ENCODE measurements at regions not wholly inside any gene's neighbourhood (a gene's known extent, or its start where the extent isn't known, plus 50 kb on each side); places are given as distances from the start of the nearest gene placed in this dataset.

DNA sequence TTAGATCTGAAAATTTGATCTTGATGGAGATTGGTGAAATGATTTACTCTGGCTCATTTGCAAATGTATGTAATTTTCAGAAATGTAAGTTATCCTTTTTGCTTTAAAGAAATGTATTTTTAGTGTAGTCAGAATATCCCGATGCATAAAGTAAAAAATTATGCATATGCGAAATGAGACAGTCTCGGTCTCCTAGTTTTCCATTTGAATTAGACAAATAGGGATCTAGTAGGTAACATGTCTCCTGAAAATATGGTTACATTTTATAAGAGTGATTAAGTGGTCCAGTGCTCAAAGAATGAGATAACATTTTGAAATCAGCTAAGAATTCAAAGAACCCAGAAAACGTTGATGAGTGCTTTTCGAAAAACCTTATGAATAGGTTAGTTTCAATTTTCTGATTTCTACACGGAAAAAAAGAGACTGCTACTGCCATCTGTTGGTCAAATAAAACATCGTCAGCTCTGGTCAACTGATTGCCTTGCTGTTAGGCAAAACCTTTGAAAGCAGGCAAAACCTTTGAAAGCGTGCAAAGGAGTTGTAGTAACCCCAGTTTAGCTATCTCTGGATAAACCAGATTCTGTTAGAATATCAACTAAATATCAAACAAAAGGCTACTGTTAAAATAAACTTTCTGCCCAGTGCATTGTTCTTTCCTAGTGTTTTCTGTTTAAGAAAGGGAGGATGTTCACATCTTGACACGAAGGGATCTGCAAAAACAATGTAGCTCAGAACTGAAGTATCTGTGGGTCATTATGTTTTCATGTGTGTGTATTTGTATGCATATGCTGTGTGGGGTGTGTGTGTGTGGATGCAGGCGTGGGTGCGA lies 59.3 kb upstream of the CHMP2B start:
- Histone ChIP-seq H3K9me3 (ENCODE audit: control insufficient read depth, insufficient read depth, low read depth, low read length) (no peaks in the 10 kb centered on the region), H3K36me3 (ENCODE audit: control insufficient read depth in 2 of 2, insufficient read depth in 1 of 2, low read length in 2 of 2) (no peaks in the 10 kb centered on the region), H3K4me3 (ENCODE audit: low read depth, low read length) (no peak overlapping the region), H3K27ac (ENCODE audit: extremely low read depth, low read depth, low read length) (no peak overlapping the region), H3K4me1 (ENCODE audit: control insufficient read depth, insufficient read depth, low read length) (no peaks in the 10 kb centered on the region)
- TF ChIP-seq ZNF660 (tag by site-specific recombination; IDR thresholded peaks at IDR 0.05) (peak; percentile 89), ZNF335 (tag by site-specific recombination; conservative IDR thresholded peaks at IDR 0.05) (0 out of 2 replicates have a peak, but pooled peaks have one; percentile 38), ZNF629 (tag by site-specific recombination; IDR thresholded peaks at IDR 0.05) (no peak), ZNF324 (tag by site-specific recombination; IDR thresholded peaks at IDR 0.05) (no peak), TSHZ1 (tag by site-specific recombination; IDR thresholded peaks at IDR 0.05; ENCODE audit: borderline replicate concordance) (no peak), ZNF184 (tag by site-specific recombination; IDR thresholded peaks at IDR 0.05) (no peak), ZNF654 (tag by site-specific recombination; IDR thresholded peaks at IDR 0.05; ENCODE audit: low read depth) (peak; percentile 61), ZNF521 (tag by site-specific recombination; IDR thresholded peaks at IDR 0.05) (no peak), ZNF292 (tag by site-specific recombination; IDR thresholded peaks at IDR 0.05; ENCODE audit: borderline replicate concordance, low read depth) (no peak), ZFP41 (tag by site-specific recombination; IDR thresholded peaks at IDR 0.05; ENCODE audit: borderline replicate concordance) (no peak), TRIM28 (IDR thresholded peaks at IDR 0.05; ENCODE audit: borderline replicate concordance, low read length) (no peak)
- TF ChIP-seq, protein P1, sequence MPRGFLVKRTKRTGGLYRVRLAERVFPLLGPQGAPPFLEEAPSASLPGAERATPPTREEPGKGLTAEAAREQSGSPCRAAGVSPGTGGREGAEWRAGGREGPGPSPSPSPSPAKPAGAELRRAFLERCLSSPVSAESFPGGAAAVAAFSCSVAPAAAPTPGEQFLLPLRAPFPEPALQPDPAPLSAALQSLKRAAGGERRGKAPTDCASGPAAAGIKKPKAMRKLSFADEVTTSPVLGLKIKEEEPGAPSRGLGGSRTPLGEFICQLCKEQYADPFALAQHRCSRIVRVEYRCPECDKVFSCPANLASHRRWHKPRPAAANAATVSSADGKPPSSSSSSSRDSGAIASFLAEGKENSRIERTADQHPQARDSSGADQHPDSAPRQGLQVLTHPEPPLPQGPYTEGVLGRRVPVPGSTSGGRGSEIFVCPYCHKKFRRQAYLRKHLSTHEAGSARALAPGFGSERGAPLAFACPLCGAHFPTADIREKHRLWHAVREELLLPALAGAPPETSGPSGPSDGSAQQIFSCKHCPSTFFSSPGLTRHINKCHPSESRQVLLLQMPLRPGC (tag by site-specific recombination; IDR thresholded peaks at IDR 0.05) = no peak
- POLR2A ChIA-PET = interaction anchor here (0.5 kb wide), 1 partner anchor 10 kb away, joined by 4 read pairs; no protein-coding TSS in a partner anchor
- CTCF ChIA-PET = interaction anchor here (0.6 to 1.7 kb wide), 16 partner anchors 8 to 837 kb away, joined by 3 to 7 read pairs (median 3); no protein-coding TSS in a partner anchor

DNA sequence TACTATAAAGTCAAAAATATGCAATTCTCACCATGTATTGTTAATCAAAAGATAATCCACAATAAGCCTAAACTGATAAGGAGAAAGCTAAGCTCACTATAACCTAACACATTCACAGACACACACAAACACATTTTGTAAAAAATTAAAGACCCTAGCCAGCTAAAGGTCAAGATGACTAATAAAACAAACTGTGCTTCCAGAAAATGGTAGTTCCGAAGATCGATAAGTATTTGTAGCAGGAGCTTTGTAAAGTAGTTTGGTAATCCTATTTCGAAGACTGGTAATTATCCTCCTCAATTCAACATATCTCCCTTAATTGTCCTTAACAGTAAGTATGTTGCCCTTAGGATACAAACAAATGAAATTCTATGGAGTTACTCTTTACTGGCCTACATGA lies 62.9 kb upstream of the CHMP2B start:
- TF ChIP-seq ZNF2 (tag by site-specific recombination; IDR thresholded peaks at IDR 0.05) = no peak
- no peak for TF ChIP-seq ZNF501 (tag by site-specific recombination; IDR thresholded peaks at IDR 0.05)
- TF ChIP-seq ZNF596 (tag by site-specific recombination; IDR thresholded peaks at IDR 0.05) = no peak
- TF ChIP-seq ZNF280C (tag by site-specific recombination; IDR thresholded peaks at IDR 0.05) = no peak
- no peak for TF ChIP-seq ZBTB7A (tag by site-specific recombination; IDR thresholded peaks at IDR 0.05; ENCODE audit: low read depth)
- no peak for TF ChIP-seq ZNF248 (tag by site-specific recombination; IDR thresholded peaks at IDR 0.05)
- TF ChIP-seq, protein P2, sequence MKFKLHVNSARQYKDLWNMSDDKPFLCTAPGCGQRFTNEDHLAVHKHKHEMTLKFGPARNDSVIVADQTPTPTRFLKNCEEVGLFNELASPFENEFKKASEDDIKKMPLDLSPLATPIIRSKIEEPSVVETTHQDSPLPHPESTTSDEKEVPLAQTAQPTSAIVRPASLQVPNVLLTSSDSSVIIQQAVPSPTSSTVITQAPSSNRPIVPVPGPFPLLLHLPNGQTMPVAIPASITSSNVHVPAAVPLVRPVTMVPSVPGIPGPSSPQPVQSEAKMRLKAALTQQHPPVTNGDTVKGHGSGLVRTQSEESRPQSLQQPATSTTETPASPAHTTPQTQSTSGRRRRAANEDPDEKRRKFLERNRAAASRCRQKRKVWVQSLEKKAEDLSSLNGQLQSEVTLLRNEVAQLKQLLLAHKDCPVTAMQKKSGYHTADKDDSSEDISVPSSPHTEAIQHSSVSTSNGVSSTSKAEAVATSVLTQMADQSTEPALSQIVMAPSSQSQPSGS (tag by site-specific recombination; IDR thresholded peaks at IDR 0.05; ENCODE audit: low read depth) = no peak
- no peak for TF ChIP-seq ZNF677 (tag by site-specific recombination; IDR thresholded peaks at IDR 0.05)
- TF ChIP-seq ZNF626 (tag by site-specific recombination; IDR thresholded peaks at IDR 0.05) = no peak
- Histone ChIP-seq H3K4me1 (ENCODE audit: control insufficient read depth, insufficient read depth, low read length) (no peaks in the 10 kb centered on the region), H3K27ac (ENCODE audit: extremely low read depth, low read depth, low read length) (no peak overlapping the region), H3K36me3 (ENCODE audit: control insufficient read depth in 2 of 2, insufficient read depth in 1 of 2, low read length in 2 of 2) (no peaks in the 10 kb centered on the region), H3K4me3 (ENCODE audit: low read depth, low read length) (no peak overlapping the region), H3K9me3 (ENCODE audit: control insufficient read depth, insufficient read depth, low read depth, low read length) (no peaks in the 10 kb centered on the region)
- ChIA-PET CTCF (interaction anchor here (1.6 kb wide), 1 partner anchor 76 kb away, joined by 3 read pairs; no protein-coding TSS in a partner anchor), POLR2A (no interaction called here)
